K562 (cell line): ENCODE measurements at regions not wholly inside any gene's neighbourhood (a gene's known extent, or its start where the extent isn't known, plus 50 kb on each side); places are given as distances from the start of the nearest gene placed in this dataset.

ENCODE experiments used
- ATAC-seq: fragments of 200-7000 bp; cut with Tn5 transposase; 3 replicates; pipeline ENCODE4 v1.9.1; 2020; ENCODE audit warnings: moderate library complexity
- BruUV-seq: library from RNA; stranded (reverse); fragments of 400-500 nt; replicated peaks from 2 replicates; lab custom pipeline; 2021; lab: Mats Ljungman, UMichigan
- CTCF ChIA-PET: fragments of 300-600 bp; formaldehyde crosslinking; extraction: SDS; loops from one replicate; lab custom pipeline; 2021; ENCODE audit warnings: low intra/inter-chr PET ratio; lab: Yijun Ruan, JAX
- POLR2A ChIA-PET: fragments of 300-600, 350-650 bp; sonication (Branson Sonifier 250); formaldehyde crosslinking; extraction: SDS; loops from one replicate; lab custom pipeline; 2021; ENCODE audit warnings: antibody characterized with exemption, inconsistent platforms; lab: Yijun Ruan, JAX
- DNase-seq, 4 experiments: peaks; one replicate each; pipeline versions ENCODE4 v3.0.0 to v3.0.0-alpha.2; 2011 to 2018; ENCODE audit warnings: low spot score in 3 of 4, mixed read lengths in 3 of 4; ENCODE audit errors: extremely low read depth in 1 of 4
- FAIRE-seq: peaks from 2 replicates; lab custom pipeline; 2011; peaks lifted over from hg19 to GRCh38; lab: Jason Lieb, UNC
- H2AFZ ChIP-seq: 2 replicates; pipeline ENCODE4 v1.6.0; 2011; ENCODE audit warnings: low read depth, low read length, control low read depth, inconsistent platforms
- H3K27ac ChIP-seq: fragments of 200-600 bp; 3 replicates; pipeline ENCODE4 v1.8.0; 2011; ENCODE audit warnings: low read depth, mild to moderate bottlenecking, control low read depth, inconsistent platforms, low read length, moderate library complexity, mixed read lengths; ENCODE audit errors: extremely low read depth
- H3K27me3 ChIP-seq, 2 experiments: fragments of 300-600 bp in 1 of 2; 2 replicates in 1 of 2; 3 replicates in 1 of 2; pipeline versions ENCODE4 v1.6.0 to v1.8.0; 2011; ENCODE audit warnings: inconsistent platforms in 2 of 2, low read length in 2 of 2, mild to moderate bottlenecking in 1 of 2, mixed read lengths in 1 of 2, moderate library complexity in 1 of 2; ENCODE audit not compliant: control insufficient read depth in 2 of 2, insufficient read depth in 2 of 2
- H3K36me3 ChIP-seq: fragments of 300-600 bp; 3 replicates; pipeline ENCODE4 v1.8.0; 2011; ENCODE audit warnings: mild to moderate bottlenecking, low read length, inconsistent platforms; ENCODE audit not compliant: control insufficient read depth, insufficient read depth
- H3K4me1 ChIP-seq, 2 experiments: fragments of 200-600 bp in 1 of 2; replicated peaks in 1 of 2; 2 replicates in 1 of 2; 3 replicates in 1 of 2; pipeline versions ENCODE4 v1.5.1 to v1.8.0; 2011; ENCODE audit warnings: inconsistent platforms in 2 of 2, low read length in 2 of 2, mild to moderate bottlenecking in 1 of 2, mixed read lengths in 1 of 2, moderate library complexity in 1 of 2; ENCODE audit not compliant: control insufficient read depth in 2 of 2, insufficient read depth in 2 of 2
- H3K4me2 ChIP-seq: 2 replicates; pipeline ENCODE4 v1.6.1; 2011; ENCODE audit warnings: low read length, control low read depth, inconsistent platforms, mixed read lengths; ENCODE audit not compliant: insufficient read depth
- H3K4me3 ChIP-seq: fragments of 200-600 bp; sonication (generic), shearing (Covaris generic); 2 replicates; pipeline ENCODE4 v1.5.1; 2016; ENCODE audit warnings: control low read depth, inconsistent platforms
- H3K79me2 ChIP-seq: fragments of 200-600 bp; 3 replicates; pipeline ENCODE4 v1.8.0; 2011; ENCODE audit warnings: low read length, inconsistent platforms; ENCODE audit not compliant: control insufficient read depth, insufficient read depth
- H3K9ac ChIP-seq, 2 experiments: 2 replicates each; pipeline versions ENCODE4 v1.6.0 to v1.6.1; 2011; ENCODE audit warnings: low read depth in 2 of 2, low read length in 2 of 2, control low read depth in 1 of 2, inconsistent platforms in 1 of 2, mild to moderate bottlenecking in 1 of 2, mixed read lengths in 1 of 2; ENCODE audit not compliant: insufficient read depth in 1 of 2
- H3K9me1 ChIP-seq: one replicate; pipeline ENCODE4 v1.6.0; 2011; ENCODE audit warnings: inconsistent platforms, mild to moderate bottlenecking, low read length, moderate library complexity; ENCODE audit not compliant: control insufficient read depth, insufficient read depth
- H3K9me3 ChIP-seq: replicated peaks from 2 replicates; pipeline ENCODE4 v1.5.1; 2011; ENCODE audit warnings: low read depth, low read length, inconsistent platforms; ENCODE audit not compliant: control insufficient read depth, insufficient read depth
- H4K20me1 ChIP-seq: replicated peaks from 2 replicates; pipeline ENCODE4 v1.6.1; 2011; ENCODE audit warnings: low read length, inconsistent platforms, mixed read lengths; ENCODE audit not compliant: control insufficient read depth, insufficient read depth
- CEBPG ChIP-seq, 3 experiments: fragments of 200-800 bp in 1 of 3; sonication (Bioruptor generic) in 1 of 3; sonication (generic) in 1 of 3; formaldehyde crosslinking in 1 of 3; IDR thresholded peaks in 2 of 3; conservative IDR thresholded peaks in 1 of 3; 2 replicates each; pipeline versions ENCODE4 v1.6.1 to v1.8.0; 2016 to 2022; ENCODE audit warnings: missing compliant biosample characterization in 2 of 3, missing genetic modification characterization in 2 of 3, mild to moderate bottlenecking in 1 of 3, missing genetic modification reagents in 1 of 3
- CHD2 ChIP-seq: IDR thresholded peaks from 2 replicates; pipeline ENCODE4 v1.6.1; 2011; ENCODE audit warnings: low read depth, low read length
- ELF1 ChIP-seq: fragments of 200-800 bp; sonication (Bioruptor generic); IDR thresholded peaks from 2 replicates; pipeline ENCODE4 v1.6.1; 2016; ENCODE audit warnings: missing genetic modification characterization, missing compliant biosample characterization
- IFI16 ChIP-seq: fragments of 250-450 bp; sonication (Bioruptor Pico); IDR thresholded peaks from 2 replicates; pipeline ENCODE4 v2.1.2; 2022; ENCODE audit warnings: mild to moderate bottlenecking, inconsistent platforms
- MAX ChIP-seq: sonication (generic); formaldehyde crosslinking; IDR thresholded peaks from 2 replicates; pipeline ENCODE4 v1.9.0; 2022; ENCODE audit warnings: mild to moderate bottlenecking, missing genetic modification reagents
- RFX1 ChIP-seq: fragments of 450-650 bp; IDR thresholded peaks from 2 replicates; pipeline ENCODE4 v1.6.1; 2016; ENCODE audit warnings: mild to moderate bottlenecking, moderate library complexity
- SREBF1 ChIP-seq: fragments of 150-350 bp; IDR thresholded peaks from 2 replicates; pipeline ENCODE4 v1.6.1; 2014; ENCODE audit warnings: antibody characterized with exemption, low read depth, low read length, borderline replicate concordance
- ZNF24 ChIP-seq: fragments of 450-650 bp; IDR thresholded peaks from 2 replicates; pipeline ENCODE4 v1.6.1; 2016
- WGBS: fragments of 100-300 bp; shearing (Covaris generic); methylation state at CpG from one replicate; pipeline ENCODE4 v1.1.6; 2016; ENCODE audit warnings: low coverage, mixed read lengths; ENCODE audit not compliant: insufficient coverage; ENCODE audit errors: missing lambda C conversion rate; 5-methylcytosine and 5-hydroxymethylcytosine counted together
- in situ Hi-C: fragments of 300-500 bp; cut with MboI; formaldehyde crosslinking; loops from 4 replicates; pipeline ENCODE4 v1.15.0; 2018; ENCODE audit warnings: inconsistent platforms, mixed read lengths
- intact Hi-C: fragments of 100-400 bp; cut with micrococcal nuclease; formaldehyde crosslinking; loops from 2 replicates; pipeline ENCODE4 v1.14.2; 2022

DNA sequence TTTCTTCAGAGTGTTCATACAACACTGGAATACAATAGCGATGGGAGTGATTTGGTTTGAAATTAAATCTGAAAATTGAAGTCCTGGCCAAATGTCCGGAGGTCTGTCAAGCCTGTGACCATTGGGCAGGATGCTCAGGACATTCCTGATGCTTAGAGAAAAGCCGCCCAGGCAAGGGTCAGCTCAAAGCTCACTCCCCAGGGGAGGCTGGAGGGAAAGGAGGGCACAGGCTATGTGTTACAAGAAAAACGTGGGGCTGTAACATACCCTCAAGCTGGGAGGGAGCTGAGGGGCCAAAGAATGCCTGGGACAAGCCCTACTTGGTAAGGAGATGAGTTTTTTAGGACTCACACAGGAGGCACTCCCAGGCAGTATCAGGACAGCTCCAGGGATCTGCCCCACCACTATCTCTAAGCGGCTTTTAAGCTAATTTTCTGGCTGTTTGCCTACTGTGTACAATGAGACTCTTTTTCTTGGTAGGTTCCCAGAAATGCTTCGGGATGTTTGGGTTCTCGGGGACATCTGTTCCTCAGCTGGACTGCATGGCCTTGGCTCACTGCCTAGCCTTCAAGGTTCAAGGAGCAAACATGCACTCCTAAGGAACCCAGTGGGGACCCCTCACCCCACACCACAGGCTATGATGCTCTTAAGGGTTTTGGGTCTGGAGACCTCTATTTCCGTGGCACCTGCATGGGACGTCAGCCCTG is 500.1 kb downstream of the BRD1 start:
- Histone ChIP-seq H3K4me2 (no peak overlapping the region), H3K79me2 (no peaks in the 10 kb centered on the region), H3K27ac (no peak overlapping the region), H3K9ac (no peak overlapping the region), H2AFZ (no peak overlapping the region), H3K4me1 (no peaks in the 10 kb centered on the region; a peak in 1 of 5 replicates), H3K4me3 (no peak overlapping the region), H4K20me1 (0 out of 2 replicates have a peak, but pooled peaks cover 3% of the 10 kb centered on the region), H3K9me1 (no peaks in the 10 kb centered on the region), H3K36me3 (no peaks in the 10 kb centered on the region), H3K9me3 (no peaks in the 10 kb centered on the region), H3K27me3 (peaks cover 4 to 74% of the 10 kb centered on the region in 2 experiments; a peak in 3 of 5 replicates)
- 4% methylated on average over 9 of the region's 9 CpGs for WGBS
- in situ Hi-C loops (no loop called here), intact Hi-C loops (no loop called here)
- ChIA-PET POLR2A (no interaction called here), CTCF (no interaction called here)
- DNase-seq: no peak
- TF ChIP-seq CHD2: no peak
- no peak for TF ChIP-seq ELF1 (tag)
- TF ChIP-seq IFI16 (CRISPR knock-in tag): no peak
- no peak for TF ChIP-seq MAX (CRISPR knock-in tag)
- no peak for TF ChIP-seq SREBF1
- no peak for TF ChIP-seq RFX1
- TF ChIP-seq CEBPG (CRISPR knock-in tag; IDR thresholded peaks at IDR 0.05): no peak
- TF ChIP-seq CEBPG (tag; conservative IDR thresholded peaks at IDR 0.05 in 1 of 2, IDR thresholded peaks at IDR 0.05 in 1 of 2): no peak
- no peak for TF ChIP-seq ZNF24
- no TSS peak for BruUV-seq
- no peak for FAIRE-seq
- no peak for ATAC-seq
